Lung (tissue), 11 donors: ENCODE measurements at regions not wholly inside any gene's neighbourhood (a gene's known extent, or its start where the extent isn't known, plus 50 kb on each side); places are given as distances from the start of the nearest gene placed in this dataset.

Experiments used
- ATAC-seq: fragments of 200-7000 bp; cut with Tn5 transposase; one replicate; pipeline ENCODE4 v1.9.1; 2020; ENCODE audit warnings: moderate number of reproducible peaks; ENCODE audit not compliant: insufficient read depth, low FRiP score
- DNase-seq, 3 donors: peaks; one replicate each; pipeline ENCODE4 v3.0.0-alpha.2; 2013 to 2017
- H3K27ac ChIP-seq, 2 donors: one replicate each; pipeline ENCODE4 v1.5.1; 2013; ENCODE audit warnings: mild to moderate bottlenecking in 2 of 2, moderate library complexity in 2 of 2, control low read depth in 1 of 2, inconsistent platforms in 1 of 2, low read depth in 1 of 2, low read length in 1 of 2
- H3K27me3 ChIP-seq, 3 donors: one replicate each; pipeline ENCODE4 v1.5.1; 2013; ENCODE audit warnings: low read length in 2 of 3; ENCODE audit not compliant: control insufficient read depth in 3 of 3, insufficient read depth in 3 of 3
- H3K36me3 ChIP-seq, 4 donors: one replicate each; pipeline ENCODE4 v1.5.1; 2013; ENCODE audit warnings: low read length in 4 of 4, mild to moderate bottlenecking in 1 of 4, moderate library complexity in 1 of 4; ENCODE audit not compliant: control insufficient read depth in 4 of 4, insufficient read depth in 4 of 4
- H3K4me1 ChIP-seq, 5 donors: one replicate each; pipeline ENCODE4 v1.5.1; 2013; ENCODE audit warnings: low read length in 5 of 5, mild to moderate bottlenecking in 2 of 5, moderate library complexity in 1 of 5; ENCODE audit not compliant: control insufficient read depth in 5 of 5, insufficient read depth in 5 of 5
- H3K4me3 ChIP-seq: one replicate; pipeline ENCODE4 v1.5.1; 2013; ENCODE audit warnings: mild to moderate bottlenecking, control low read depth, moderate library complexity
- H3K9ac ChIP-seq, 2 donors: one replicate each; pipeline ENCODE4 v1.5.1; 2013; ENCODE audit warnings: low read length in 2 of 2, control low read depth in 1 of 2; ENCODE audit not compliant: insufficient read depth in 1 of 2
- H3K9me3 ChIP-seq, 4 donors: one replicate each; pipeline ENCODE4 v1.5.1; 2013; ENCODE audit warnings: low read length in 3 of 4, mild to moderate bottlenecking in 1 of 4, moderate library complexity in 1 of 4; ENCODE audit not compliant: control insufficient read depth in 4 of 4, insufficient read depth in 3 of 4
- CTCF ChIP-seq: IDR thresholded peaks from 2 replicates; pipeline ENCODE4 v1.5.1; 2012; ENCODE audit warnings: mild to moderate bottlenecking; ENCODE audit errors: control extremely low read depth, extremely low read depth
- WGBS, 2 donors: extraction: QIAGEN DNeasy Blood & Tissue Kit; methylation state at CpG; one replicate each; pipeline ENCODE4 v1.1.7; 2013; 5-methylcytosine and 5-hydroxymethylcytosine counted together
- donor health status: control.
- donor health status: control.
- donor health status: Bipolar disorder and iron deficiency.
- donor health status: healthy.
- donor health status: DM: yes; HTN: yes; CAD: no.

GRCh38 chr2:18083806-18084205 lies 205.3 kb downstream of the KCNS3 start:
- no peaks in the 10 kb centered on the region for H3K4me1 ChIP-seq
- no peaks in the 10 kb centered on the region for H3K9me3 ChIP-seq
- no peak overlapping the region for H3K9ac ChIP-seq
- no peaks in the 10 kb centered on the region for H3K27me3 ChIP-seq
- TF ChIP-seq CTCF: no peak
- no peak overlapping the region for H3K27ac ChIP-seq
- no peak overlapping the region for H3K4me3 ChIP-seq
- H3K36me3 ChIP-seq: no peaks in the 10 kb centered on the region
- ATAC-seq: no peak
- DNase-seq: no peak
- 60 to 72% methylated on average over 3 of the region's 3 CpGs for WGBS, 2 donors

GRCh38 chr2:18078216-18078615 lies 199.7 kb downstream of the KCNS3 start:
- Histone ChIP-seq H3K4me3 (no peak overlapping the region), H3K9ac (no peak overlapping the region), H3K9me3 (no peaks in the 10 kb centered on the region), H3K27ac (no peak overlapping the region), H3K36me3 (no peaks in the 10 kb centered on the region), H3K27me3 (no peaks in the 10 kb centered on the region), H3K4me1 (no peaks in the 10 kb centered on the region)
- whole genome bisulfite sequencing, 2 donors: 70 to 80% methylated on average over 2 of the region's 2 CpGs
- DNase-seq: no peak
- TF ChIP-seq CTCF: no peak
- ATAC-seq: no peak

GRCh38 chr2:18077704-18078103 lies 199.2 kb downstream of the KCNS3 start:
- WGBS, 2 donors: 21 to 54% methylated on average over 1 of the region's 1 CpG
- no peaks in the 10 kb centered on the region for H3K9me3 ChIP-seq
- no peak overlapping the region for H3K4me3 ChIP-seq
- TF ChIP-seq CTCF: no peak
- no peaks in the 10 kb centered on the region for H3K36me3 ChIP-seq
- DNase-seq: no peak
- H3K4me1 ChIP-seq: no peaks in the 10 kb centered on the region
- H3K9ac ChIP-seq: no peak overlapping the region
- no peaks in the 10 kb centered on the region for H3K27me3 ChIP-seq
- H3K27ac ChIP-seq: no peak overlapping the region
- no peak for ATAC-seq

- 0 to 87% methylated on average over 1 of the region's 1 CpG for WGBS, 2 donors
- Histone ChIP-seq H3K4me3 (no peak overlapping the region), H3K36me3 (no peaks in the 10 kb centered on the region), H3K9ac (no peak overlapping the region), H3K27me3 (no peaks in the 10 kb centered on the region), H3K27ac (no peak overlapping the region), H3K4me1 (no peaks in the 10 kb centered on the region), H3K9me3 (no peaks in the 10 kb centered on the region)
- DNase-seq: no peak
- ATAC-seq: no peak
- no peak for TF ChIP-seq CTCF
Observed at GRCh38 chr2:18077231-18077630, 198.8 kb downstream of the KCNS3 start.
